ENCODE measurements at regions not wholly inside any gene's neighbourhood (a gene's known extent, or its start where the extent isn't known, plus 50 kb on each side); places are given as distances from the start of the nearest gene placed in this dataset.
A peak's percentile ranks its signal among the peaks of the same experiment; 100 is the strongest.

DNA sequence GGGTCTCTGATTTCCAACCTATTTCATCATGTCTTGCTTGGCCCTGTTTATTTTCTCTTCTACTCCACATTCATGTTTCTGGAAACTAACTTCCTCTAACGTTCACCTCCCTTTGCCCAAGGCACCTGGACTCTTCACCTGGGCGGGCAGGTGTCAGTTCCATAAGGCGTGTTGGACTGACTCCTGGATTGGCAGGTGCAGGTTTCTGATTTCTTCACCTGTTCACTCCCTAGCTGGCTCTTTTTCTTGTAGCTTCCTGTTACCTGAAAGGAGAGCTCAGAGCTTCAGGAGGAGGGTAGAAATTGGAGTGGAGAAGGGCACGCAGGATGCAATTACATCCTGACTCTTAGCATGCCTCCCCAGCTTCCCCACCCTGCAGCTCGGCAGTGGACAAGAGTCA lies 350.8 kb upstream of the KLF3 start:
- DNase-seq (ENCODE audit: low spot score): no peak

DNA sequence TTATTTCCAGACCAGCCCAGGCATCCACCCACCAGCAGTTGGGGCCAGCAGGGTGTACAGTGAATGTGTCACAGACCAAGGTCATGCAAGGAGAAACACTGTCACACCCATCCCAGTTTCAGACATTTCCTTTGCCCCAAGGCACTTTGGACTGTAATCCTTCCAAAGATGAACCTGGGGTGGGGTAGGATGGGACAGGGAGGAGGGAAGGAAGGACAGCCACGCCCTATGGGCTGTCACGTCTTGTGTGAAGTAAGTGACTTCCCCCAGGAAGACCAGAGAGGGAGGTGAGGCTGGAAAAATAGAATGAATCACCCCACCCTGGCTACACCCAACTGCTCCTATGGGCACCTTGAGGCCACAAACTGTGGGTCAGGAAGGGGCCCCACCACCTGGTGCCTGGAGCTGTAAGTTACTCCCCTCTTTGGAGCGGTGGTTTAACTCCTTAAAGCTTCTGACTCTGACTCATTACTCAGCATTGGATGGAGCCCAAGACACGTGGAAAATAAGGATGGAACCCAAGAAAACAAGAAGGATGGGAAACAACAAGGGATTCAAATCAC lies 349.9 kb upstream of the KLF3 start:
- DNase-seq (ENCODE audit: low spot score): no peak

DNA sequence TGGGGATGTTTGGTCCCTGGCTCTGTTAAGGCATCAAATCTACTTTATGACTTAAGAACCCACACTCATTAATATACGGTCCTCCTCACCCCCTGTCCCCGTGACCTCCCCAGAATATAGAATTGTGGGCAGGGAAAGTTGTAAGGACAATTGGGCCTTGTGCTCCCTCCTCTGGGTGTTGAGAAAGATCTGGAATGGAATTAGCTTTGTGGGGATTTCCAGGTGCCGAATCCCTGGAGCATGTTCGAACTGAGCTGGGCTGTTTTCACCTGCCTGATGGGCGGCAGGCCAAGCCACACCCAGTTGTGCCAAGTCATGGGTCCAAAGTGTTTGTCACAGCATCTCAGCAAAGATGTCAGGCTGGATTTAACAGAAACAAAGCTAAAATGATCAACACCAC lies 349.3 kb upstream of the KLF3 start:
- DNase-seq (ENCODE audit: low spot score): no peak

DNA sequence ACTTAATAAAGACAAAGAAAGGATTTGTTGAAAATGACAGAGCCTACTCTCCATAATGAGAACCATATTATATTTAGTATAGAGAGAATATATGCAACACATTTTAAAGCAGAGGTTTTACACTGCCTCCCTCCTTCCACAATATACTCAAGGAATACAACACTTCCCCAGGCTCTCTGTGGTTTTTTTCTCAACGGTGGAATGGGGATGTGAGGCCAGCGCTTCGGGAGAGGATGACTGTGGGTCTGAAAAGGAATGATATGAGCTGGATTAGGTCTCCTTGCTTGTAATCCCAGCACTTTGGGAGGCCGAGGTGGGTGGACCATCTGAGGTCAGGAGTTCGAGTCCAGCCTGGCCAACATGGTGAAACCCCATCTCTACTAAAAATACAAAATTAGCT lies 348.7 kb upstream of the KLF3 start:
- DNase-seq (ENCODE audit: low spot score): no peak

- no peak for DNase-seq (ENCODE audit: low spot score)
Observed at GRCh38 chr4:38316045-38316444, 348.0 kb upstream of the KLF3 start.

DNA sequence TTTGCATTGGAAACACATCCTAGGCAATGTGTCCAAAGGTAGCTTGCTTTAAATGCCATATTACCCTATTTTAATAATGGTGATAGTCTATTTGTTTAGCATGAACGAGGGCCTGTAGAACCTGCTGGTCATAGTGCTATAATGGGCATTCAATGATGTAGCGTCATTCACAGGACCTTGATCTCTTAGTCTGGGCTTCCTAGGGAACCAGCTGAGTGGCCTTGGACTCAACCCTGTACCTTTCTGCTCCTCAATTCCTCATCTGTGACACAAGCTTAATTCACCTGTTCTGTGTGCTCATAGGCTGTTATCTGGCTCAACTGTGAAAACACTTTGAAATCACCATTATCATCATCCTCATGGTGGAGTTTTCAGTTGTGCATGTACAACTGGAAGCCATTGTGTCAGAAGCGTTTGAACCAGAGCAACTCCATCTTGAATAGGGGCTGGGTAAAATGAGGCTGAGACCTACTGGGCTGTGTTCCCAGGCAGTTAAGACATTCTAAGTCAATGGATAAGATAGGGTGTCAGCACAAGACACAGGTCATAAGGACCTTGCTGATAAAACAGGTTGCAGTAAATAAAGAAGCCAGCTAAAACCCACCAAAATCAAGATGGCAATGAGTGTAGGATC lies 346.8 kb upstream of the KLF3 start:
- DNase-seq (ENCODE audit: low spot score): no peak

DNA sequence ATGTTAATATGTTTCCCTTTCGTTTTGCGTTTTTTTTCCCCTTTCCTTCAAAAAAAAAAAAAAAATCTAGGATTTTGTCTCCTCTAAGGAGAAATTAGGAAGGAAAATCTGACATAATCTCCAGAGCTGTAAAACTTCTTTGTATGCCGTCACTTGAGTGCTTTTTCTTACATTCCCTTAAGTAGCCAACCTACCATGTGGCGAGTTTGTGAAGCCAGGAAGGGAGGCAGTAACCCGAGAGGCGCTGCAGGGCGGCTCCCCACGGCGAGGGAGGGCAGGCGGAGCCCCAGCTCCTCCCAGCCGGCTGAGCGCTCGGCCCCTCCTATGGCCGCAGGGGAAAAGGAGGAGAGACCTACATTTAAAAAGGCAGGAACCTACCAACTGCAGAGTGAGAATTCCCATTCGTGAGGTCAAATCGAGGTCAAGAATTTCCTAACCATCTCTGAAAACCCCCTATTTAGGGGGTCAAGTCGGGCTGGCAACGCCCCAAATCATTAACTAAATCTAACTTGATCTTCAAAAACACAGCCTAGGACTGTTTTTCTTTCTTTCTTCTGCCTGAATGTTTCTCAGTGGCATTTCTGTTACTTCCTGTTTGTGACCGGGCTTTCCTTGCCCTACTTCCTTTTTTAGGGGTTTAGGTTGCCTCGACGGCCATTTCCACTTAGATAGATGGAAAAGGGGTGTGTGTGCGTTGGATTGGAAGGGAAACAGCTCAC lies 345.1 kb upstream of the KLF3 start:
- DNase-seq (ENCODE audit: low spot score): peak; percentile 88

DNA sequence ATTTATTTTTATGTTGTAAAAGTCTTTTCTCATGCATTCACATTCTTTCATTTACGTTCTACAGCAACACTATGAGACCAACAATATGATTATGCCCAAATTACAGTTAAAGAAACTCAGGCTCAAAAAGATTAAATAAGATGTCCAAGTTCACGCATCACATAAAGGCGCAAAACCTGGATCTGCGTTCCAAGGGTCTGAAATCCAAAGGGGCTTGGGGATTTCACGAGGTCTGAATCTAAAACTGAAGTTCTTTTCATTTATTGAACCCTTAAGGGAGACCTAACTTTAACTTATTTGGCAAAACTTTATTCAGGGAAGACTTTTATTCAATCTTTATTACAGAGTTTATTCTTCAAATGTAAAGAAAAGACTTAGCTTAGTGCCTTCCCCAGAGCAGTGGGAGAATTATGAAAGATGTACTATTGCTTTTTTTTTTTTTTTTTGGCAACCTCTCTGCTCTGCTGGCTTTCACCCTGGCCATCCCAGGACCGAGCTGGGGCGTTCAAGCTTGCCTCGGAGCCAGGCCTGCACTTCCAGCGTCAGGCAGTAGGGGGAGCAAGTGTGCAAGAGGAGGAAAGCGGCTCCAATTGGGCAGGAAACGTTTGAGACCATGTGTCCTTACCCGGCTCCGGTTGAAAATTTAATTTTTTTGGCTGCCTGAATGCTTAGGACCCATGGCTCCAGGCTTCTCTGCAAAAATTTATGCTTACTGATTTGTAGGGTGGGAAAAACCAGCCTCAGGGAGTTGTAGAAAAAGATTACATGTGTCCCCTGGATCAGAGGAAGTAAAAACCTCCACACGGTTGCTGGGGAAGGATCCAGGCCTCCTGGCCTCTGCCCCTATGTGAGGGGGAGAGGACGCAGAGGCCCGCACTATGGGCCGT lies 344.3 kb upstream of the KLF3 start:
- peak; percentile 94 for DNase-seq (ENCODE audit: low spot score)

- DNase-seq (ENCODE audit: low spot score): no peak
Observed at GRCh38 chr4:38320343-38320695, 343.7 kb upstream of the KLF3 start.

DNA sequence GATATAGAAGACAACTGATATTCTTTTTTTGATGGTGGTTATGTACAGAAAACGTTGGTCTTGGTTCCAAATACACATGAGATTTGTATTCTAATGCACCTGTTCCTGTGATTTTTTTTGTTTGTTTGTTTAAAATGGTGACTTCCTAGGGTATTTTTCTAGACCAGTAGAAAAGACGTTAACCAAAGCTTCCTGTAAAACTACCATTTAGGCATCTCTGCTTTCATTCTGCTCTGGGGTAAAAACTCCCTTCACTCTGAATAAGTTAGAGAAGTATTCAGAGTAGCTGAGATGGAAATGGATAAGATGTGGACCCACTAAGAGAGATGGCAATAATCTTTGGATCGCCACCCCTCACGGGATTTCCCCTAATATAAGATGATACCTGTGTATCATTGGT lies 343.2 kb upstream of the KLF3 start:
- no peak for DNase-seq (ENCODE audit: low spot score)

GRCh38 chr4:38322714-38323113 lies 341.3 kb upstream of the KLF3 start:
- no peak for DNase-seq (ENCODE audit: low spot score)

- no peak for DNase-seq (ENCODE audit: low spot score)
Observed at GRCh38 chr4:38323141-38323641, 340.8 kb upstream of the KLF3 start.

DNA sequence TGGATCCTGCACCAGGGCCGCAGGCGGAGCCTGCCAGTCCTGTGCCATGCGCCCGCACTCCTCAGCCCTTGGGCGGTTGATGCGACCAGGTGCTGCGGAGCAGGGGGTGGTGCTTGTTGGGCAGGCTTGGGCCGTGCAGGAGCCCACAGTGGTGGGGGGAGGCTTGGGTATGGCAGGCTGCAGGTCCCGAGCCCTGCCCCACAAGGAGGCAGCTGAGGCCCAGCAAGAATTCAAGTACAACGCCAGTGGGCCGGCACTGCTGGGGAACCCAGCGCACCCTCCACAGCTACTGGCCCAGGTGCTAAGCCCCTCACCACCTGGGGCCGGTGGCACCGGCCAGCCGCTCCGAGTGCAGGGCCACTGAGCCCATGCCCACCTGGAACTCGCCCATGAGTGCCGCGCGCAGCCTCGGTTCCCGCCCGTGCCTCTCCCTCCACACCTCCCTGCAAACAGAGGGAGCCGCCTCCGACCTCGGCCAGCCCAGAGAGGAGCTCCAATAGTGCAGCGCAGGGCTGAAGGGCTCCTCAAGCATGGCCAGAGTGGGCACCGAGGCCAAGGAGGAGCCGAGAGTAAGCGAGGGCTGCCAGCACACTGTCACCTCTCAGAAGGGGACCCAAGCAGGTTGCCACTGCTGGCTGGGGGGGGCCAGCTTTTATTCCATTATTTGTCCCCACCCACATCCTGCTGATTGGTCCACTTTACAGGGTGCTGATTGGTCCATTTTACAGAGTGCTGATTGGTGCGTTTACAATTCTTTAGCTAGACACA lies 339.0 kb upstream of the KLF3 start:
- DNase-seq (ENCODE audit: low spot score): no peak

- DNase-seq (ENCODE audit: low spot score): no peak
Observed at GRCh38 chr4:38325629-38325913, 338.4 kb upstream of the KLF3 start.

- DNase-seq (ENCODE audit: low spot score): no peak
Observed at GRCh38 chr4:38326499-38326898, 337.5 kb upstream of the KLF3 start.

DNA sequence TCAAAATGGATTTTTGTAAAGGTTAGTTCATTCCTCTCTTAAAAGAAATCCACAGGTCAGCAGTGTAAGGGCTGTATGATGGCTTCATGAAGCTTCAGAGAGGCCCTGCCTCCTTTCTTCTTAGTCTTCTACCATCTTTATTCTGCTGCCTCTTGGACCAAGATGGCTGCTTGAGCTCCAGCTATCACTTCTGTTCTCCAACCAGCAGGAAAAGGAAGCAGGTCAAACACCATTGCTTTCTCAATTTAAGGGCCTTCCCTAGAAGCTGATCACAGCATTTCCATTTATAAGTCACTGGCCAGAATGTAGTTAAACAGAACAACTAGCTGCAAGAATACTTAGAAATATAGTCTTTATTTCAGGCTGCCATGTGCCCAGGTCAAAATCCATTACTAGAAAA lies 336.8 kb upstream of the KLF3 start:
- no peak for DNase-seq (ENCODE audit: low spot score)

DNA sequence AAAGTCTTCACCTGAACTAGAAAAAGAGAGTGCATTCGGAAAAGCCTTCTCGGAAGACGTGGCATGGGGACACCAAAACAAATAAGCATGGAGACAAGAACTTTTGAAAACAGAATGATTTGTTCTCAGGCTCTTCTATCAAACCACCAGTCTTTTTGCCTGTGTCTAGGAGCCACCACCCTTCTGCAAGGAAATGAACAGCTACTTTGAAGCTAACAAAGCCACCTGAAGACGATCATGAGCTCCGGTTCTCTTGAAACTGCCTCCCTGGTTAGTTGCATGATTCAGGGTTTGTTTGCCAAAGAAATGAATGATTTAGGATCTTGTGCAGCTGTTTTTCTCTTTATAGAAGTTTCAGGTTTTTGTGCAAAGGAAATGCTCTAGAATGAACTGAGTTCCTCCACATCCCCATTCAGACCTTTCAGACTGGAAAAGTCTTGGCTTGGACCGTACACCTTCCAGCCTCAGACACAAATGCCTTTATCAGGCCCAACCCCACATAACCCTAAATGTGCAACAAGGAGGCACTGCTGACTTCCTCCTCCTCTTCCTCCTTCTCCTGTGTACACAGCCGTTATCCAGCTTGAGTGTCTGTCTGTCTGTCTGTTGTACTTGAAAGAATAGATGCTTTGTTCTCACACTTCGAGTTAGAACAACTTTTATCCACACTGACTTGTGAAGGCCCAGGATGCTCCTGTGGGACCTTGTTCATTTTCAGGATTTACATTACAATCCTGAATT lies 334.8 kb upstream of the KLF3 start:
- DNase-seq (ENCODE audit: low spot score): no peak

DNA sequence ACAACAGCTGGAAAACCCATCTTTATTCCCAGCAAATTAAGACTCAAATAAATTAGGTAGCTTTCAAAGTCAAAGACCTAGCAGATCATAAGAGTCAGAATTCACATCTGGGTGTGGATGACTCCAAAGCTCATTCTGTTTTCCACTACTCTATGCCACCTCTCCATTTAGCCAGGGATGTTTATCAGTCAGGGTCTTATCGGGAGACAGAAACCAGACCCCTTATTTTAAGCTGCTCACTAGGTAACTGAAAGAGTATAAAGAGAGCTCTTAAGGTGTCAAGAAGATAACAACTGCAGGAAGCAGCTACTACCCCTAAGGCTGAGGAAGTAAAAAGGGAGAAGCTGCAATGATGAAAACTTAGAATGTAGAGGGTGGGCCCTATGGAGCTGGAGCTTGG lies 333.7 kb upstream of the KLF3 start:
- no peak for DNase-seq (ENCODE audit: low spot score)

DNA sequence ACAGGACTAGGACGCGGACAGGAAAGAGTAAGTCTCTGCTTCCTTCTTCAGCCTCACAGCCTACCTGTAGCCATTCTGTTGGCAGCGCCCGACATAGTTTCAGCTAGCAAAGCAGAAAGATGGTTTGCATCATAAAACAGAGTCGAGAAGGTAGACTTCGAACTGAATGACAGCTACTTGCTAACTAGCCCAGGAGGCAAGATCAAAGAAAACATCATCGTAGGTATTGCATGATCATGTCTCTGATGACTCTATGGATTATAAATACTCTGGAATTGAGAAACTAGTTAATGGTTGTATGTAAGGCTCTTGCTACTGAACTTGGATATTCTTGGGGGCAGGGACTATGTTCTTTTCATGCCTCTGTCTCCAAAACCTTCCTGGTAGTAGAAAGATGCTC lies 333.1 kb upstream of the KLF3 start:
- DNase-seq (ENCODE audit: low spot score): no peak

- DNase-seq (ENCODE audit: low spot score): no peak
Observed at GRCh38 chr4:38332699-38333098, 331.3 kb upstream of the KLF3 start.

DNA sequence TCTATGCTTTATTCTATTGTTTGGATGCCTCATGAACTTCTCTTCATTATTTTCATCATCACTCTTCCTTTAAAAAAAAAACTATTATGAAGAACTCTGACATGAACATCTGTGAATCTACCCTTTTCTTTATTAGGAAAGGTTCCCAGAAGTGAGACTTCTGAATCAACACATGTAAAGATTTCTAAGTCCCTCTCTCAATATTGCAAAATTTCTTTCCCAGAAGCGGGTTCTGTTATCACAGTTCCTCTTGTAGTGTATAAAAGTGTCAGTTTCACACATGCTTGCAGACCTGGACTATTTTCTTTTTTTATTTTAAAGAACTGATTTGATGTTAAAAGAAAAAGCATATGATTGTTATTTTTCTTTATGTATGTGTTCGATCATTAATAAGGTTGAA lies 330.8 kb upstream of the KLF3 start:
- DNase-seq (ENCODE audit: low spot score): no peak
